ENCODE measurements at regions not wholly inside any gene's neighbourhood (a gene's known extent, or its start where the extent isn't known, plus 50 kb on each side); places are given as distances from the start of the nearest gene placed in this dataset.

DNA sequence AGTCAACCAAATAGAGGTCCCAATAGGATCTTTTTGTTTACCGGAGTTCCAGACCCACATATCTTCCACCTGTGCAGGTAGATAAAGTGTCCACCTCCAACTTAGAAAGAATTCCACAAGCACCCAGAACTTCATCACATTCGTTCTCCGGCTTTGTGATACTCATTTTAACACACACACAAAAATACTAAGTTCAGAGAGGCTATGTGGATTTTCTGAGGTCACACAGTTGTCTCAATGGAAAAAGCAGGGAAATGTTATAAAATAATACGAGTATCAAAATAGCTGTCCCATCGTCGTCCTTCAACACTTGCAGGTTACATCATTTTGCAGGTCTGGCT, 137.5 kb downstream of the TMCO5A start:
- no peak for TF ChIP-seq POLR2A (IDR thresholded peaks at IDR 0.05)
- TF ChIP-seq, protein P1, sequence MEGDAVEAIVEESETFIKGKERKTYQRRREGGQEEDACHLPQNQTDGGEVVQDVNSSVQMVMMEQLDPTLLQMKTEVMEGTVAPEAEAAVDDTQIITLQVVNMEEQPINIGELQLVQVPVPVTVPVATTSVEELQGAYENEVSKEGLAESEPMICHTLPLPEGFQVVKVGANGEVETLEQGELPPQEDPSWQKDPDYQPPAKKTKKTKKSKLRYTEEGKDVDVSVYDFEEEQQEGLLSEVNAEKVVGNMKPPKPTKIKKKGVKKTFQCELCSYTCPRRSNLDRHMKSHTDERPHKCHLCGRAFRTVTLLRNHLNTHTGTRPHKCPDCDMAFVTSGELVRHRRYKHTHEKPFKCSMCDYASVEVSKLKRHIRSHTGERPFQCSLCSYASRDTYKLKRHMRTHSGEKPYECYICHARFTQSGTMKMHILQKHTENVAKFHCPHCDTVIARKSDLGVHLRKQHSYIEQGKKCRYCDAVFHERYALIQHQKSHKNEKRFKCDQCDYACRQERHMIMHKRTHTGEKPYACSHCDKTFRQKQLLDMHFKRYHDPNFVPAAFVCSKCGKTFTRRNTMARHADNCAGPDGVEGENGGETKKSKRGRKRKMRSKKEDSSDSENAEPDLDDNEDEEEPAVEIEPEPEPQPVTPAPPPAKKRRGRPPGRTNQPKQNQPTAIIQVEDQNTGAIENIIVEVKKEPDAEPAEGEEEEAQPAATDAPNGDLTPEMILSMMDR (IDR thresholded peaks at IDR 0.05), result no peak
- TF ChIP-seq EP300 (IDR thresholded peaks at IDR 0.05), result no peak
- TF ChIP-seq POLR2AphosphoS5 (IDR thresholded peaks at IDR 0.05), result no peak

Measured in suprapubic skin (tissue), 4 donors.